ENCODE measurements at regions not wholly inside any gene's neighbourhood (a gene's known extent, or its start where the extent isn't known, plus 50 kb on each side); places are given as distances from the start of the nearest gene placed in this dataset.

GRCh38 chr6:14475306-14475705 is 357.7 kb downstream of the CD83 start:
- no peak for TF ChIP-seq POLR2AphosphoS5 (IDR thresholded peaks at IDR 0.05)
- TF ChIP-seq EP300 (IDR thresholded peaks at IDR 0.05; ENCODE audit: low read depth) = no peak
